ENCODE measurements at regions not wholly inside any gene's neighbourhood (a gene's known extent, or its start where the extent isn't known, plus 50 kb on each side); places are given as distances from the start of the nearest gene placed in this dataset.

GRCh38 chr4:156196722-156197121, 243.1 kb upstream of the CTSO start:
- no peak for TF ChIP-seq CTCF (IDR thresholded peaks at IDR 0.05; ENCODE audit: insufficient read depth, low read length, poor library complexity, severe bottlenecking)
- TF ChIP-seq EZH2phosphoT487 (conservative IDR thresholded peaks at IDR 0.05; ENCODE audit: low read length): no peak
